ENCODE measurements at regions not wholly inside any gene's neighbourhood (a gene's known extent, or its start where the extent isn't known, plus 50 kb on each side); places are given as distances from the start of the nearest gene placed in this dataset.

DNA sequence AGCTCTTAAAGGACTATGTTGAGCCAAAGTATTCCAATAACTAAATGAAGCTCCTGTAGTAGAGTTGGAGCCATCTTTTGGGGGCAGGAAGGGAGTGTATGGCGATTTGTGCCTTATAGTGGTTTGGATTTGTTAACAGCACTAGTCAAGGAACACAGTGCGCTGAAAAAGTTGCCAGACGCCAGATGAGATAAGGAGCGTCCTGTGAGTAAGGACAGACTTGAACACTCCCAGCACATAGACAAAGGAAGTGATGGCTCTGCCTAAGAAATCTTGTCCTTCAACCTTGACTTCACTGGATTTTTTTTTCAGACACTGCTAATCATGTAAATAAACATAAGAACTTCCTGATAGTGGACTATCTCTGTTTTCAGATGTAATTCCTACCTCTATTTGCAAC is 136.9 kb downstream of the TRMT11 start (continued):
- TF ChIP-seq, protein P1, sequence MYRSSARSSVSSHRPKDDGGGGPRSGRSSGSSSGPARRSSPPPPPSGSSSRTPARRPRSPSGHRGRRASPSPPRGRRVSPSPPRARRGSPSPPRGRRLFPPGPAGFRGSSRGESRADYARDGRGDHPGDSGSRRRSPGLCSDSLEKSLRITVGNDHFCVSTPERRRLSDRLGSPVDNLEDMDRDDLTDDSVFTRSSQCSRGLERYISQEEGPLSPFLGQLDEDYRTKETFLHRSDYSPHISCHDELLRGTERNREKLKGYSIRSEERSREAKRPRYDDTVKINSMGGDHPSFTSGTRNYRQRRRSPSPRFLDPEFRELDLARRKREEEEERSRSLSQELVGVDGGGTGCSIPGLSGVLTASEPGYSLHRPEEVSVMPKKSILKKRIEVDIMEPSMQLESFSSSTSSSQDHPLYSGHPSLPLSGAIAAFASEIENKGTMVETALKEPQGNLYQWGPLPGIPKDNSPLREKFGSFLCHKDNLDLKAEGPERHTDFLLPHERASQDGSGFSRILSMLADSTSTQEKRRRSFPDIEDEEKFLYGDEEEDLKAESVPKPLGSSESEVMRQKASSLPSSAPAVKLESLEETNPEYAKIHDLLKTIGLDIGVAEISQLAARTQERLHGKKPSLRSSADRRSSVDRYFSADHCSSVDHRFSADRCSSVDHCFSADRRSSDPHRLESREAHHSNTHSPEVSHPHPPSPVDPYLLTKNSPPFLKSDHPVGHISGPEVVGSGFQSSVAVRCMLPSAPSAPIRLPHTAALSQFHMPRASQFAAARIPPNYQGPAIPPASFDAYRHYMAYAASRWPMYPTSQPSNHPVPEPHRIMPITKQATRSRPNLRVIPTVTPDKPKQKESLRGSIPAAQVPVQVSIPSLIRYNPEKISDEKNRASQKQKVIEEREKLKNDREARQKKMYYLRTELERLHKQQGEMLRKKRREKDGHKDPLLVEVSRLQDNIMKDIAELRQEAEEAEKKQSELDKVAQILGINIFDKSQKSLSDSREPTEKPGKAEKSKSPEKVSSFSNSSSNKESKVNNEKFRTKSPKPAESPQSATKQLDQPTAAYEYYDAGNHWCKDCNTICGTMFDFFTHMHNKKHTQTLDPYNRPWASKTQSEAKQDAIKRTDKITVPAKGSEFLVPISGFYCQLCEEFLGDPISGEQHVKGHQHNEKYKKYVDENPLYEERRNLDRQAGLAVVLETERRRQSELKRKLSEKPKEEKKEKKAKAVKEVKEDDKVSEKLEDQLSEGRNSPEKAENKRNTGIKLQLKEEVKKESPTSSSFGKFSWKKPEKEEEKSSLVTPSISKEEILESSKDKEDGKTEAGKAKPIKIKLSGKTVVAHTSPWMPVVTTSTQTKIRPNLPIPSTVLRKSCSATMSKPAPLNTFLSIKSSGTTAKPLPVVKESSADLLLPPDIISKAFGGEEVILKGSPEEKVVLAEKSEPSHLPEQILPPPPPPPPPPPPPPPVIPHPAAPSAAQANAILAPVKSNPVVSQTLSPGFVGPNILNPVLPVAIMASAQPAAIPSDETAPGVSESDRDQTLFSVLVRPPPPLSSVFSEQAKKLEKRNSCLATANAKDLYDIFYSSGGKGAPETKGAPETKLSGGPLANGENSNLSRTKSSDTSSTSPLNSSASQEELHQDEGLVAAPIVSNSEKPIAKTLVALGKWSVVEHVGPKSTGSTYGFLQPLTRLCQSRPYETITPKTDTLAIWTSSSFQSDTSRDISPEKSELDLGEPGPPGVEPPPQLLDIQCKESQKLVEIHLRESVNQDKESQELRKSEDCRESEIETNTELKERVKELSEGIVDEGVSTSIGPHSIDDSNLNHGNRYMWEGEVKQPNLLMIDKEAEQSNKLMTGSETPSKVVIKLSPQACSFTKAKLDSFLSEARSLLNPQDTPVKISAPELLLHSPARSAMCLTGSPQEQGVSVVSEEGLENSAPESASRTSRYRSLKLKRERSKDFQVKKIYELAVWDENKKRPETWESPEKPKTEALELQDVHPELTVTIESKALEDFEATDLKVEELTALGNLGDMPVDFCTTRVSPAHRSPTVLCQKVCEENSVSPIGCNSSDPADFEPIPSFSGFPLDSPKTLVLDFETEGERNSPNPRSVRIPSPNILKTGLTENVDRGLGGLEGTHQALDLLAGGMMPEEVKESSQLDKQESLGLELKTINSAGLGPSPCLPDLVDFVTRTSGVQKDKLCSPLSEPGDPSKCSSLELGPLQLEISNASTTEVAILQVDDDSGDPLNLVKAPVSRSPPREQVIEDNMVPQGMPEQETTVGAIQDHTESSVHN (IDR thresholded peaks at IDR 0.05; ENCODE audit: borderline replicate concordance in 1 of 2, low read depth in 1 of 2), result no peak
- TF ChIP-seq ZNF143 (CRISPR knock-in tag; IDR thresholded peaks at IDR 0.05) (no peak), CXXC5 (CRISPR knock-in tag; IDR thresholded peaks at IDR 0.05) (peak; percentile 90), CBFA2T2 (conservative IDR thresholded peaks at IDR 0.05) (peak; percentile 89), ZKSCAN1 (IDR thresholded peaks at IDR 0.05; ENCODE audit: low read depth, low read length) (no peak), MEIS2 (IDR thresholded peaks at IDR 0.05; ENCODE audit: partially characterized antibody) (peak; percentile 68), DMBX1 (CRISPR knock-in tag; IDR thresholded peaks at IDR 0.05; ENCODE audit: borderline replicate concordance) (no peak), TCF7 (IDR thresholded peaks at IDR 0.05; ENCODE audit: borderline replicate concordance) (no peak), ZNF175 (CRISPR knock-in tag; IDR thresholded peaks at IDR 0.05; ENCODE audit: low read depth) (no peak), ZNF586 (CRISPR knock-in tag; conservative IDR thresholded peaks at IDR 0.05) (no peak)
- TF ChIP-seq, protein P2, sequence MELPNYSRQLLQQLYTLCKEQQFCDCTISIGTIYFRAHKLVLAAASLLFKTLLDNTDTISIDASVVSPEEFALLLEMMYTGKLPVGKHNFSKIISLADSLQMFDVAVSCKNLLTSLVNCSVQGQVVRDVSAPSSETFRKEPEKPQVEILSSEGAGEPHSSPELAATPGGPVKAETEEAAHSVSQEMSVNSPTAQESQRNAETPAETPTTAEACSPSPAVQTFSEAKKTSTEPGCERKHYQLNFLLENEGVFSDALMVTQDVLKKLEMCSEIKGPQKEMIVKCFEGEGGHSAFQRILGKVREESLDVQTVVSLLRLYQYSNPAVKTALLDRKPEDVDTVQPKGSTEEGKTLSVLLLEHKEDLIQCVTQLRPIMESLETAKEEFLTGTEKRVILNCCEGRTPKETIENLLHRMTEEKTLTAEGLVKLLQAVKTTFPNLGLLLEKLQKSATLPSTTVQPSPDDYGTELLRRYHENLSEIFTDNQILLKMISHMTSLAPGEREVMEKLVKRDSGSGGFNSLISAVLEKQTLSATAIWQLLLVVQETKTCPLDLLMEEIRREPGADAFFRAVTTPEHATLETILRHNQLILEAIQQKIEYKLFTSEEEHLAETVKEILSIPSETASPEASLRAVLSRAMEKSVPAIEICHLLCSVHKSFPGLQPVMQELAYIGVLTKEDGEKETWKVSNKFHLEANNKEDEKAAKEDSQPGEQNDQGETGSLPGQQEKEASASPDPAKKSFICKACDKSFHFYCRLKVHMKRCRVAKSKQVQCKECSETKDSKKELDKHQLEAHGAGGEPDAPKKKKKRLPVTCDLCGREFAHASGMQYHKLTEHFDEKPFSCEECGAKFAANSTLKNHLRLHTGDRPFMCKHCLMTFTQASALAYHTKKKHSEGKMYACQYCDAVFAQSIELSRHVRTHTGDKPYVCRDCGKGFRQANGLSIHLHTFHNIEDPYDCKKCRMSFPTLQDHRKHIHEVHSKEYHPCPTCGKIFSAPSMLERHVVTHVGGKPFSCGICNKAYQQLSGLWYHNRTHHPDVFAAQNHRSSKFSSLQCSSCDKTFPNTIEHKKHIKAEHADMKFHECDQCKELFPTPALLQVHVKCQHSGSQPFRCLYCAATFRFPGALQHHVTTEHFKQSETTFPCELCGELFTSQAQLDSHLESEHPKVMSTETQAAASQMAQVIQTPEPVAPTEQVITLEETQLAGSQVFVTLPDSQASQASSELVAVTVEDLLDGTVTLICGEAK (IDR thresholded peaks at IDR 0.05), result peak; percentile 21; the same call in 1 of the 2 replicates
- TF ChIP-seq, protein P2 (CRISPR knock-in tag; IDR thresholded peaks at IDR 0.05), result no peak
